GM23338 (cell line): ENCODE measurements at regions not wholly inside any gene's neighbourhood (a gene's known extent, or its start where the extent isn't known, plus 50 kb on each side); places are given as distances from the start of the nearest gene placed in this dataset.

Experiments
- ATAC-seq: fragments of 200-7000 bp; cut with Tn5 transposase; 3 replicates; pipeline ENCODE4 v1.9.1; 2020
- DNase-seq: peaks from one replicate; pipeline ENCODE4 v3.0.0-alpha.2; 2015; ENCODE audit warnings: low spot score
- H2AFZ ChIP-seq: fragments of 200-600 bp; sonication (generic); 2 replicates; pipeline ENCODE4 v1.8.0; 2016; ENCODE audit warnings: antibody characterized with exemption, mild to moderate bottlenecking, moderate library complexity
- H3F3A ChIP-seq: fragments of 200-600 bp; sonication (generic); replicated peaks from 2 replicates; pipeline ENCODE4 v1.8.0; 2017; ENCODE audit warnings: antibody characterized with exemption, mixed run types, low read depth
- H3K27ac ChIP-seq: fragments of 200-600 bp; sonication (generic); 2 replicates; pipeline ENCODE4 v1.6.1; 2016; ENCODE audit warnings: low read depth
- H3K27me3 ChIP-seq: fragments of 200-600 bp; sonication (generic); 2 replicates; pipeline ENCODE4 v1.8.0; 2016; ENCODE audit warnings: mild to moderate bottlenecking, mixed run types, moderate library complexity; ENCODE audit not compliant: insufficient read depth
- H3K36me3 ChIP-seq: fragments of 200-600 bp; sonication (generic); 2 replicates; pipeline ENCODE4 v1.8.0; 2016; ENCODE audit warnings: mild to moderate bottlenecking; ENCODE audit not compliant: insufficient read depth
- H3K4me1 ChIP-seq: fragments of 200-600 bp; sonication (generic); 2 replicates; pipeline ENCODE4 v1.8.0; 2016; ENCODE audit warnings: mild to moderate bottlenecking, moderate library complexity; ENCODE audit not compliant: insufficient read depth
- H3K4me2 ChIP-seq: fragments of 200-600 bp; sonication (generic); 2 replicates; pipeline ENCODE4 v1.7.1; 2017; ENCODE audit warnings: mixed run types
- H3K4me3 ChIP-seq: fragments of 200-600 bp; sonication (generic); 2 replicates; pipeline ENCODE4 v1.6.1; 2016; ENCODE audit warnings: mixed run types
- H3K79me2 ChIP-seq: fragments of 200-600 bp; sonication (generic); replicated peaks from 2 replicates; pipeline ENCODE4 v1.8.0; 2017; ENCODE audit warnings: mild to moderate bottlenecking; ENCODE audit not compliant: insufficient read depth
- H3K9me2 ChIP-seq: fragments of 200-600 bp; sonication (generic); 2 replicates; pipeline ENCODE4 v1.8.0; 2017; ENCODE audit not compliant: insufficient read depth
- H4K20me1 ChIP-seq: fragments of 200-600 bp; sonication (generic); replicated peaks from 2 replicates; pipeline ENCODE4 v1.8.0; 2017; ENCODE audit warnings: mild to moderate bottlenecking; ENCODE audit not compliant: insufficient read depth
- H3K27ac Mint-ChIP-seq: 2 replicates; pipeline ENCODE4 v1.8.0; 2020; ENCODE audit warnings: inconsistent platforms, mild to moderate bottlenecking, moderate library complexity, mixed read lengths
- H3K27me3 Mint-ChIP-seq: 3 replicates; pipeline ENCODE4 v1.8.0; 2022; ENCODE audit warnings: low read depth, mild to moderate bottlenecking, moderate library complexity, mixed read lengths, inconsistent platforms; ENCODE audit not compliant: insufficient read depth, poor library complexity
- H3K36me3 Mint-ChIP-seq: 3 replicates; pipeline ENCODE4 v1.8.0; 2021; ENCODE audit warnings: low read depth, mild to moderate bottlenecking, inconsistent platforms, moderate library complexity, mixed read lengths
- H3K4me1 Mint-ChIP-seq: 3 replicates; pipeline ENCODE4 v1.8.0; 2020; ENCODE audit warnings: mild to moderate bottlenecking, inconsistent platforms, mixed read lengths
- H3K4me3 Mint-ChIP-seq: 3 replicates; pipeline ENCODE4 v1.8.0; 2021; ENCODE audit warnings: moderate library complexity, mild to moderate bottlenecking, inconsistent platforms, mixed read lengths
- H3K9me3 Mint-ChIP-seq: 3 replicates; pipeline ENCODE4 v1.8.0; 2020; ENCODE audit warnings: moderate library complexity, mild to moderate bottlenecking, inconsistent platforms, mixed read lengths
- CREB1 ChIP-seq: fragments of 250-450 bp; sonication (Bioruptor Pico); IDR thresholded peaks from 2 replicates; pipeline ENCODE4 v1.5.0; 2020; ENCODE audit warnings: low read depth, mild to moderate bottlenecking, moderate library complexity
- EZH2phosphoT487 ChIP-seq: fragments of 200-600 bp; sonication (generic); IDR thresholded peaks from one replicate; pipeline ENCODE4 v1.8.1; 2018; ENCODE audit warnings: antibody characterized with exemption; ENCODE audit not compliant: unreplicated experiment
- JUNB ChIP-seq: IDR thresholded peaks from one replicate; pipeline ENCODE4 v1.6.1; 2016; ENCODE audit warnings: antibody characterized with exemption; ENCODE audit not compliant: unreplicated experiment
- NANOG ChIP-seq: IDR thresholded peaks from 2 replicates; pipeline ENCODE4 v1.6.1; 2016; ENCODE audit warnings: antibody characterized with exemption, borderline replicate concordance
- REST ChIP-seq: IDR thresholded peaks from one replicate; pipeline ENCODE4 v1.6.1; 2018; ENCODE audit warnings: antibody characterized with exemption; ENCODE audit not compliant: unreplicated experiment
- STAT1 ChIP-seq: IDR thresholded peaks from one replicate; pipeline ENCODE4 v1.6.1; 2016; ENCODE audit warnings: antibody characterized with exemption; ENCODE audit not compliant: unreplicated experiment
- ZNF114 ChIP-seq: fragments of 250-450 bp; sonication (Bioruptor Pico); IDR thresholded peaks from 2 replicates; pipeline ENCODE4 v1.5.0; 2020; ENCODE audit warnings: mild to moderate bottlenecking, moderate library complexity
- ZNF462 ChIP-seq: fragments of 250-450 bp; sonication (Bioruptor Pico); IDR thresholded peaks from 2 replicates; pipeline ENCODE4 v1.5.0; 2020; ENCODE audit warnings: mild to moderate bottlenecking, moderate library complexity

- no peaks in the 10 kb centered on the region for H3K36me3 ChIP-seq
- no peaks in the 10 kb centered on the region for H3K79me2 ChIP-seq
- H3K9me3 Mint-ChIP-seq, result no peaks in the 10 kb centered on the region
- H3K4me3 ChIP-seq, result no peak overlapping the region
- no peak overlapping the region for H3K27ac Mint-ChIP-seq
- no peaks in the 10 kb centered on the region for H3F3A ChIP-seq
- H3K4me3 Mint-ChIP-seq, result no peak overlapping the region
- H2AFZ ChIP-seq, result no peak overlapping the region
- H3K4me1 Mint-ChIP-seq, result peaks cover 28% of the 10 kb centered on the region
- peaks cover 10% of the 10 kb centered on the region for H4K20me1 ChIP-seq
- no peaks in the 10 kb centered on the region for H3K27me3 ChIP-seq
- ATAC-seq, result no peak
- peaks cover 5% of the 10 kb centered on the region for H3K27me3 Mint-ChIP-seq
- no peak for TF ChIP-seq STAT1
- TF ChIP-seq EZH2phosphoT487, result no peak
- TF ChIP-seq JUNB, result no peak
- no peak for TF ChIP-seq NANOG
- no peak for TF ChIP-seq ZNF462
- peaks cover 9% of the 10 kb centered on the region; the same call in 1 of the 2 replicates for H3K4me1 ChIP-seq
- no peak overlapping the region for H3K27ac ChIP-seq
- DNase-seq, result no peak
- H3K9me2 ChIP-seq, result no peaks in the 10 kb centered on the region
- peaks cover 2% of the 10 kb centered on the region; the same call in 2 of the 3 replicates for H3K36me3 Mint-ChIP-seq
- H3K4me2 ChIP-seq, result no peak overlapping the region
These were observed 483.4 kb downstream of the SIPA1L2 start for GRCh38 chr1:232146514-232146913.

- H3K27ac Mint-ChIP-seq, result no peak overlapping the region
- Histone ChIP-seq H3K27me3 (no peaks in the 10 kb centered on the region), H3K36me3 (no peaks in the 10 kb centered on the region), H3K4me3 (no peak overlapping the region), H3K27ac (no peak overlapping the region), H3K79me2 (no peaks in the 10 kb centered on the region), H3K4me2 (no peak overlapping the region), H3K9me2 (no peaks in the 10 kb centered on the region), H3F3A (no peaks in the 10 kb centered on the region), H4K20me1 (peaks cover 10% of the 10 kb centered on the region; the same call in 1 of the 2 replicates), H3K4me1 (peaks cover 9% of the 10 kb centered on the region; the same call in 1 of the 2 replicates), H2AFZ (no peak overlapping the region)
- H3K36me3 Mint-ChIP-seq, result peaks cover 8% of the 10 kb centered on the region
- DNase-seq (no peak), ATAC-seq (no peak)
- H3K9me3 Mint-ChIP-seq, result peaks cover 5% of the 10 kb centered on the region; the same call in 2 of the 3 replicates
- peaks cover 28% of the 10 kb centered on the region for H3K4me1 Mint-ChIP-seq
- no peak overlapping the region for H3K4me3 Mint-ChIP-seq
- peaks cover 9% of the 10 kb centered on the region for H3K27me3 Mint-ChIP-seq
- TF ChIP-seq NANOG (no peak), REST (no peak), ZNF114 (CRISPR knock-in tag) (no peak), CREB1 (CRISPR knock-in tag) (no peak), EZH2phosphoT487 (no peak)
These were observed 484.2 kb downstream of the SIPA1L2 start for GRCh38 chr1:232145768-232146167.
